Breast epithelium (tissue), 4 donors: ENCODE measurements at regions not wholly inside any gene's neighbourhood (a gene's known extent, or its start where the extent isn't known, plus 50 kb on each side); places are given as distances from the start of the nearest gene placed in this dataset.
"Not testable (repeated sequence)": the region's sequence is repeated elsewhere in the genome, so short reads cannot be mapped to it uniquely, and the experiment has no call there.

Experiments
- DNase-seq, 2 donors: peaks; one replicate each; pipeline ENCODE4 v3.0.0-alpha.2; 2019; ENCODE audit warnings: low spot score in 2 of 2
- H3K27ac ChIP-seq, 2 donors: fragments of 200-600 bp; sonication (generic) in 1 of 2; one replicate each; pipeline ENCODE4 v1.5.1; 2016 to 2019; ENCODE audit warnings: mild to moderate bottlenecking in 1 of 2
- H3K27me3 ChIP-seq, 2 donors: fragments of 200-600 bp; sonication (generic) in 1 of 2; one replicate each; pipeline versions ENCODE4 v1.5.1 to v1.6.0; 2017 to 2019; ENCODE audit warnings: control low read depth in 1 of 2, mild to moderate bottlenecking in 1 of 2
- H3K36me3 ChIP-seq: fragments of 200-600 bp; one replicate; pipeline ENCODE4 v1.5.1; 2019
- H3K4me1 ChIP-seq, 2 donors: fragments of 200-600 bp; sonication (generic); one replicate each; pipeline ENCODE4 v1.5.1; 2016 to 2019; ENCODE audit warnings: control low read depth in 1 of 2
- H3K4me3 ChIP-seq, 3 donors: fragments of 200-600 bp; sonication (generic); 1 replicate in 2 of 3; 2 replicates in 1 of 3; pipeline ENCODE4 v1.5.1; 2016 to 2019; ENCODE audit warnings: mild to moderate bottlenecking in 3 of 3, moderate library complexity in 2 of 3
- H3K9me3 ChIP-seq, 2 donors: fragments of 200-600 bp; sonication (generic) in 1 of 2; one replicate each; pipeline ENCODE4 v1.5.1; 2016 to 2019; ENCODE audit warnings: control low read depth in 1 of 2
- CTCF ChIP-seq, 3 donors: fragments of 450-650 bp; IDR thresholded peaks; one replicate each; pipeline ENCODE4 v1.5.1; 2016 to 2017; ENCODE audit warnings: antibody characterized with exemption in 3 of 3, mild to moderate bottlenecking in 3 of 3, moderate library complexity in 3 of 3
- POLR2A ChIP-seq: fragments of 450-650 bp; IDR thresholded peaks from one replicate; pipeline ENCODE4 v1.6.1; 2016; ENCODE audit warnings: antibody characterized with exemption, mild to moderate bottlenecking, moderate library complexity
- POLR2AphosphoS5 ChIP-seq, 3 donors: sonication (generic); formaldehyde crosslinking; IDR thresholded peaks; one replicate each; pipeline ENCODE4 v1.6.1; 2017; ENCODE audit warnings: antibody characterized with exemption in 3 of 3
- intact Hi-C: fragments of 100-400 bp; cut with DNase I; formaldehyde crosslinking; loops from one replicate; pipeline ENCODE4 v1.15.1; 2023; ENCODE audit warnings: low total_unique reads

- intact Hi-C loops, result no loop called here
Observed at GRCh38 chr5:171721464-171721863, 64.2 kb upstream of the SMIM23 start.

GRCh38 chr5:171724468-171725204, 61.0 kb upstream of the SMIM23 start:
- intact Hi-C loops, result no loop called here
- Histone ChIP-seq H3K27me3 (no peaks in the 10 kb centered on the region), H3K9me3 (peaks cover 10 to 22% of the 10 kb centered on the region in 2 donors), H3K4me1 (no peaks in the 10 kb centered on the region), H3K4me3 (no peak overlapping the region), H3K27ac (no peak overlapping the region), H3K36me3 (no peaks in the 10 kb centered on the region)
- TF ChIP-seq POLR2A (no peak), POLR2AphosphoS5 (IDR thresholded peaks at IDR 0.05) (no peak), CTCF (IDR thresholded peaks at IDR 0.05) (no peak)
- no peak for DNase-seq

More at GRCh38 chr5:171721464-171721863, 64.2 kb upstream of the SMIM23 start:
- peaks cover 5 to 6% of the 10 kb centered on the region in 2 donors for H3K9me3 ChIP-seq
- no peak overlapping the region for H3K4me3 ChIP-seq
- H3K27ac ChIP-seq, result no peak overlapping the region
- no peaks in the 10 kb centered on the region for H3K4me1 ChIP-seq
- H3K27me3 ChIP-seq, result no peaks in the 10 kb centered on the region
- DNase-seq, result no peak
- TF ChIP-seq CTCF (IDR thresholded peaks at IDR 0.05), result no peak
- TF ChIP-seq POLR2AphosphoS5 (IDR thresholded peaks at IDR 0.05), result no peak
- no peak for TF ChIP-seq POLR2A
- no peaks in the 10 kb centered on the region for H3K36me3 ChIP-seq

- intact Hi-C loops, result no loop called here
- DNase-seq, result no peak
- Histone ChIP-seq H3K9me3 (peaks cover 10 to 28% of the 10 kb centered on the region in 2 donors), H3K27me3 (no peaks in the 10 kb centered on the region), H3K4me3 (no peak overlapping the region), H3K36me3 (no peaks in the 10 kb centered on the region), H3K27ac (no peak overlapping the region), H3K4me1 (no peaks in the 10 kb centered on the region)
- TF ChIP-seq POLR2AphosphoS5 (IDR thresholded peaks at IDR 0.05) (no peak), POLR2A (no peak), CTCF (IDR thresholded peaks at IDR 0.05) (no peak)
Observed at GRCh38 chr5:171725205-171725601, 60.4 kb upstream of the SMIM23 start.

- DNase-seq, intact Hi-C loops: not testable (repeated sequence)
Observed at GRCh38 chr5:171726819-171727218, 58.8 kb upstream of the SMIM23 start.

GRCh38 chr5:171728686-171729085, 56.9 kb upstream of the SMIM23 start:
- Histone ChIP-seq H3K27ac (no peak overlapping the region), H3K27me3 (no peaks in the 10 kb centered on the region), H3K4me1 (no peaks in the 10 kb centered on the region), H3K4me3 (no peak overlapping the region), H3K36me3 (no peaks in the 10 kb centered on the region), H3K9me3 (peaks cover 10 to 29% of the 10 kb centered on the region in 2 donors)
- no peak for TF ChIP-seq CTCF (IDR thresholded peaks at IDR 0.05)
- no peak for TF ChIP-seq POLR2AphosphoS5 (IDR thresholded peaks at IDR 0.05)
- TF ChIP-seq POLR2A, result no peak
- intact Hi-C loops, result no loop called here
- DNase-seq, result no peak

More at GRCh38 chr5:171726819-171727218, 58.8 kb upstream of the SMIM23 start:
- H3K27me3 ChIP-seq, H3K36me3 ChIP-seq, H3K4me1 ChIP-seq, H3K27ac ChIP-seq, H3K4me3 ChIP-seq: not testable (repeated sequence)
- H3K9me3 ChIP-seq, result peaks cover 10 to 29% of the 10 kb centered on the region in 2 donors
